ENCODE measurements at regions not wholly inside any gene's neighbourhood (a gene's known extent, or its start where the extent isn't known, plus 50 kb on each side); places are given as distances from the start of the nearest gene placed in this dataset.
A peak's percentile ranks its signal among the peaks of the same experiment; 100 is the strongest.
"Not testable (repeated sequence)": the region's sequence is repeated elsewhere in the genome, so short reads cannot be mapped to it uniquely, and the experiment has no call there.

GRCh38 chr5:112472614-112473013, 53.5 kb upstream of the EPB41L4A start:
- no peak for DNase-seq

GRCh38 chr5:112473989-112474388, 54.9 kb upstream of the EPB41L4A start:
- DNase-seq, result no peak

GRCh38 chr5:112475747-112476365, 56.8 kb upstream of the EPB41L4A start:
- no peak for DNase-seq

GRCh38 chr5:112479418-112479817, 60.3 kb upstream of the EPB41L4A start:
- peak; percentile 5 for DNase-seq

GRCh38 chr5:112480501-112480900, 61.4 kb upstream of the EPB41L4A start:
- DNase-seq, result peak; percentile 1

- no peak for DNase-seq
These were observed 64.6 kb upstream of the EPB41L4A start for GRCh38 chr5:112483704-112484103.

- no peak for DNase-seq
These were observed 66.9 kb upstream of the EPB41L4A start for GRCh38 chr5:112485934-112486355.

- DNase-seq, result no peak
These were observed 72.2 kb upstream of the EPB41L4A start for GRCh38 chr5:112491257-112491656.

GRCh38 chr5:112492291-112492690, 73.2 kb upstream of the EPB41L4A start:
- DNase-seq, result peak; percentile 32

GRCh38 chr5:112503749-112504501, 84.8 kb upstream of the EPB41L4A start:
- not testable (repeated sequence) for DNase-seq

GRCh38 chr5:112509097-112509496, 90.0 kb upstream of the EPB41L4A start:
- DNase-seq, result not testable (repeated sequence)

GRCh38 chr5:112511920-112512319, 92.8 kb upstream of the EPB41L4A start:
- no peak for DNase-seq

- DNase-seq, result no peak
These were observed 93.8 kb upstream of the EPB41L4A start for GRCh38 chr5:112512901-112513300.

GRCh38 chr5:112514111-112514510, 95.0 kb upstream of the EPB41L4A start:
- no peak for DNase-seq

- not testable (repeated sequence) for DNase-seq
These were observed 101.4 kb upstream of the EPB41L4A start for GRCh38 chr5:112520474-112520873.

GRCh38 chr5:112522891-112523673, 104.0 kb upstream of the EPB41L4A start:
- not testable (repeated sequence) for DNase-seq

GRCh38 chr5:112523674-112524263, 104.7 kb upstream of the EPB41L4A start:
- DNase-seq, result not testable (repeated sequence)

GRCh38 chr5:112525217-112525616, 106.1 kb upstream of the EPB41L4A start:
- DNase-seq, result no peak

- no peak for DNase-seq
These were observed 109.9 kb upstream of the EPB41L4A start for GRCh38 chr5:112528928-112529327.

- DNase-seq, result no peak
These were observed 110.4 kb upstream of the EPB41L4A start for GRCh38 chr5:112529525-112529924.

GRCh38 chr5:112532654-112533360, 113.7 kb upstream of the EPB41L4A start:
- no peak for DNase-seq

- no peak for DNase-seq
These were observed 114.3 kb upstream of the EPB41L4A start for GRCh38 chr5:112533362-112533761.

All from fibroblast of skin of right quadriceps (primary cell).